IPS-NIHi7 (cell line): ENCODE measurements at regions not wholly inside any gene's neighbourhood (a gene's known extent, or its start where the extent isn't known, plus 50 kb on each side); places are given as distances from the start of the nearest gene placed in this dataset.

Experiments
- DNase-seq: peaks from one replicate; pipeline ENCODE4 v3.0.0; 2012; ENCODE audit warnings: mixed read lengths; ENCODE audit errors: extremely low spot score

DNA sequence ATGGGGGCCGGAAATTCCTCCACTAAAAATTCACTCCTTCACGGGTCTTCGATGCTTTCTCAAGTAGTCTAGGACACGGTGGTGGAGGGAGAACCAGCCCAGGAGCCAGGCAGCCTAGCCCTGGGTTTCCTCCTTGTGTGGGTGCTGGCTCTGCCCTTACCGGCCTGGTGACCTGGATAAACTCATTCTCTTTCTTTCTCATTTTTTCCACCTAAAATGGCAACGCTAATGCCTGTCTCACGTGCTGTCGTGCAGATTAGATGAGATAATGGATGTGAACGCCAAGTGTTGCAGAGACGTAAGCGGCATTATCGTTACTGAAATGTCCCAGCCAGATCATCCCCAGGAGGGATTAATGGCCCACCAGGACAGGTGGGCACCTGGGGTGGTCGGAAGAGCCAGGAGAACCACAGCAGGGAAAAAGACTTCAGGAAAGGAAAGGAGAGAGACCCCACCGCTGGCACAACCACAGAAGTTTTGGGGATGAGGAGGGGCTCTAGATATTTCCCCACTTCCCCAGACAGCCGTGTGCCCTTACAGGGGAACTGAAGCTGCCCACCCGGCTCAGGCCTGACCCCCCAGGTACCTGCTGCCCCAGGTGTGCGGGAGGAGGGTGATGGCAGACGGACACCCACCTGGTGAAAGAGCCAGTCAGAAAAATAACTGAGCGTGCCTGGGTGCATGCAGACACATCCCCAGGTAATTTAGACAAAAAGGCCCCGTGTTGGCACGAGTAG, 100.8 kb upstream of the ASAP2 start:
- peak; percentile 4 for DNase-seq

DNA sequence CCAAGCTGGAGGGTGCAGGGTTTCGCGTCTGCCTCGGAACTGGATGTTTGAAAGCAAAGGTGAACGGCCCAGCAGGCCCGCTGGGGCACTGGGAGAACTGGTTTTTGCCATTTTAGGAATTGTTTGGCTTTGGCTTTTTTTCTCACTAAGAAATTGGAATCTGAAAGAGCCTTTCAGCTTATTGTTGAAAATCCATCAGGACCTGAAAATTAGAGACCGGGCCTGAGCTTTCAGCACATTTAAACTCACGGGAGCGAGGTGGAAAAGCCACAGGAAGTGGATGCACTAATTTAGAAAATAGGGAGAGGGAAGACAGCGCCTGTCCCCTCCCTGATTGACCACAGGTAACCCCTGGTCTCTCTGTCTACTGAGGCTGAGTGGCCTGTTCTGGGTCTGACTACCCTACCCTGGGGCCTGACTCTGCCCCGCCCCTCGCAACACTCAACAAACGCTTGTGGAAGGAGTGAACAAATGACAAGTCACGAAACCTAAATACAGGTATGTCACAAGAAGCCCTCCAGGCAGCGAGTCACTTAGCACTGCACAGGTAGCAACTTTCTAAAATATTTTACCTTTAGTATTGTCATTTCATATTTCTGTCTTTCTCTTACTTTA, 100.3 kb upstream of the MBOAT2 start:
- no peak for DNase-seq

DNA sequence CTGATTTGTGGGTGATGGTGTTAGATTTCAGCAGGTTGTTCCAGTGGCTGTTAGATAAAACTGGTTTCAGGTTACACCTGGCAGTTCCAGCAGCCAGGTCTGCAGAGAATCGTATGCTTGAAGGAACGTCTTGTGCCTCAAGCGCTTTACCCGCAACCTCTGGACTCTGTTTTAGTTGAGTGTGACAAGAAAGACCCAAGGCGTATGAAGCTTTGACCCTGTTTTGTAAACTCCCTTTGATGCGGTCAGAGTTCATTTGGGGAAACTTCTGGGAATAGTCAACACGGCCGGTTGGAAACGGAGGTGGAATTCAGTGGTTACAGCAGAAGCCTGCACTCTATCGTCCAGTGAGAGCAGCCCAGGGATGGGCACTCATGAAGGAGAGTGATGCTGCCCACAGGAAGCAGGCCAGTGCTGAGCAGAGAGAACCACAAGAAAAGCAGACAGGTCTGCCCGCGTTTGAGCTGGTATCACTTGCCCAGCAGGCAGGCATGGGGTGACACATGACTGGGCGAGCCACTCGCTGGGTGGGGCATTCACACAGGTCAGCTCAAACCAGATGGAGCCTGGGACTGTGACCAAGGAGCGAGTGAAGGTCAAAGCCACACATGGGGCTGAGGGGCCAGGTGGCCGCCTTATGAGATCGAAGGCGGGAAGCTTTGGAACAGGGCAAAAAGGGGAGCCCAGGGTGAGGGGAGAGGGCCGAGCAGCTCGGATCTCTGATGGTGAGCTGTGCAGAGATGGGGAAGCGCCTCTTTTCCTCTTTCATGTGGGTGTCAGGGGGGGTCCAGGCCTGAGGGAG, 99.6 kb upstream of the MBOAT2 start:
- no peak for DNase-seq

DNA sequence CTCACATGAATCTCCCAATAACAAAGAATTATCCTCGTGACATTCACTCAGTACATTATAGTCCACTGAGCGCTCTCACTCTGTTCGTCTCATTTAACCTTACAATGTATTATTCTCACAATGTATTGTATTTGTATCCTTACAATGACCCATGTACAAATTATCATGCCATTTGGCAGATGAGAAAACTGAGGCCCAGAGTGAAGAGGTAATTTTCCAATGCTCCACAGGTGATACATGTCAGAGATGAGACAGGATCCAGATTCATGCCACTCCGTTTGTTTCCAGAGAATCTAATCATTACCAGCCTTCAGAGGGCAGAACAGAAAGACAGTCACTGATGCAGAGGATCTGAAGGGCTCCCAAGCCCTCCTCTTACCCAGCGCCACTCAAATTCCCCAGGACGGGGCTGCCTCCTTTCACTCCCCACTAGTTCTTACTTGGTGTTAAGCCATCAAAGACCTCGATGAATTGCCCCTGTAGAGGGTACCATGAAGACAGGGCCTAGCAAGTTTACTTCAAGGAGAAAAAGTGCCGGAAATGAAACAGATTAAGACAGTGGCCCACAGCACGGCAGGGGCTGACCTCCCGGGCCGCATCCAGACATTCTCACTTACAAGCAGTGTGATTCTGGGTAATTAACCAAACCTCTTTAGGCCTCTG, 98.4 kb upstream of the MBOAT2 start:
- DNase-seq, result no peak

DNA sequence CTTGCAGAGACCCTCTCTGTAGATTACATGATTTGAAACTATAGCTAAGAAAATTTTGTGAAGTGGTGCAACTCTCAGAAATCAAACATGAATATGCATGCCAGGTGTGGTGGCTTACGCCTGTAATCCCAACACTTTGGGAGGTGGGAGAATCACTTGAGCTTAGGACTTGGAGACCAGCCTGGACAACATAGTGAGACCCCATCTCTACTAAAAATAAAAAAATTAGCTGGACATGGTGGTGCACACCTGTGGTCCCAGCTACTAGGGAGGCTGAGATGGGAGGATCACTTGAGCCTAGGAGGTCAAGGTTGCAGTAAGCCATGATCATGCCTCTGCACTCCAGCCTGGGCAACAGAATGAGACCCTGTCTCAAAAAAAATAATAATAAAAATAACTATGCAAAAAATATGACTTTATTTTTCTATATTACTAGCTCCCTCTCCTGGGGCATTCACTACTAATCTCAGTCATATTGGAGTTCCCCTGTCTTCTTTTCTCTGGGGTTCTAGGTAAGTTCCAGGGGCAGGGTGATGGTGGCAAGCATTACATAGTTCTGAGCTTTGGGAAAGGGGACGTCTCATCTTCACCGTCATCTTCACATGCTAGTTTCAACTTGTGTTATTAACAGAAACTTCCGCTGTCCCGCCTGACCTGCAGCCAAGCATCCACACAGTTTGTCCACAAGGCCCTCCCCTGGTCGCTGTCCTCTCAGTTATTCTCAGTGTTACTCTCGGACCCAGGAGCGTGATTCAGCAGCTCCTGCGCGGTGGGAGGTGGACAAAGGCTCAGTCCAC, 96.8 kb upstream of the MBOAT2 start:
- no peak for DNase-seq

DNA sequence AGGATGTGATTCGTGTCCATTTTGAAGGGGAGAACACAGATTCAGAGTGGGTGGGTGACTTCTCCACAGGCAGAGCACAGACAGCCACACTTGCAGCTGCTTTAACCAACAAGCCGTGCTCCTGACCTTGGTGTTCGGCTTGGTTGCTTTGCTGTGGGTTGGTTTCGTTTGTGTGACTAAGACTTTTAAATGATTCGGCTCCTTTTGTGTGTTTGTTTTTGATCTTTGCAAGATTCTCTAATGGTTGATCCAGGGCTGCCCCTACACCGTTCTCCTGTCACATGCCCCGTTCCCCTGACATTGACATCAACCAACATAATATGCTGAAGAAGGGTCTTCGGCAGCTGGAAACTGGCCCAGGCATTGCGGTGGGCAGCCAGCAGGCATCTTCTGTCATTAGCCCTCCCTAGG, 95.9 kb upstream of the MBOAT2 start:
- DNase-seq, result no peak

DNA sequence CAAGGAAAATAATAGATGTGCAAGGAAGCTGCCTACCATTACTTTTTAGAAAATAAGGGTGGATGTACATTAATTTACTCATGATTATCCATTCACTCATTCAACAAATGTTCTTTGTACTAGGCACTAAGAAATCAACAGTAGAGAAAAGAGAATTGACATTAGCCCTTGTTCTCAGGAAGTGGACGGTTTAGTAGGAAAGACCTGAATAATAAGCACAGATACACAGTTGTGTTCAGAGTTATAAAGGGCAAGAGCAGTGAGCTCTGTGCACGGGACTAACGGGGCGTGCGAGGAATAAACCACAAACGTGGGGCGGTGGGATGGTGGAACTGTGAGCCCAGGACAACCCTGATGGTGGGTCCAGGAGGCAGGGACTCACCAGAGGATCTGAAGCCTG, 94.4 kb upstream of the MBOAT2 start:
- no peak for DNase-seq

DNA sequence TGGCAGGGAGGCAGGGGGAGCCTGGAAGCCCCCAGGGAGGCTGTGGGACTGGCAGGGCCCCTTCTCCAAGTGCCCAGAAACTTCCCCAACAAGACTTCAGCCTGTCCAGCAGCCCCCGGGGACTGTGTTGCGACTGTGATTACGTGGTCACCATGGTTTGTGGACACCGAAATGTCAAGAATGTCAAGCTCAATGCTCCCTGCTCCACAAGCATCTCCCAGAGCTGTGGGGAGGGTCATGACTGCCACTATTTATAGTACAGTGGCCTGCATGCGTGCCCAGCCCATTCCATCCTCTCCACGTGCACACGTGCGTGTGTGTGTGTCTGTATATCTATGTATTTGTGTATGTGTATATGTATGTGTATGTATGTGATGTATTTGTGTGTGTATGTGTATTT, 93.8 kb upstream of the MBOAT2 start:
- no peak for DNase-seq

DNA sequence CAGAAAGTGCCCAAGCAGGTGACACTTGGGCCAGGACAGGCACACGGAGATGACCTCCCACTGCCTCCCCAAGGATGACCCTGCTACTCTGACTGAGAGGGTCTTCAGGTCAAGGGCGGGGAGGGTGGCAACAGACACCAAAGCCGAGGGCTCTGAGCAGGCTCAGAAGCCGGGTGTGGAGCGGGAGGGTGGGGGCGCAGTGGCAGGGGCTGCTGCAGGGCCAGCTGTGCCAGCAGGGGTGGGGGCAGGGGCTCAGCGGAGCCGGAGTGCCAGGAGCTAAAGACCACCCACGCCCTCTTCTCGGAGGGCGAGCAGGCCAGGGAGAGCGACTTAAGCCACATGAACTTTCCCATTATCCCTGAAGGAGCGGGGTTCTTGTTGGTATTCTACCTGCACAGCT, 93.3 kb upstream of the MBOAT2 start:
- DNase-seq, result no peak

DNA sequence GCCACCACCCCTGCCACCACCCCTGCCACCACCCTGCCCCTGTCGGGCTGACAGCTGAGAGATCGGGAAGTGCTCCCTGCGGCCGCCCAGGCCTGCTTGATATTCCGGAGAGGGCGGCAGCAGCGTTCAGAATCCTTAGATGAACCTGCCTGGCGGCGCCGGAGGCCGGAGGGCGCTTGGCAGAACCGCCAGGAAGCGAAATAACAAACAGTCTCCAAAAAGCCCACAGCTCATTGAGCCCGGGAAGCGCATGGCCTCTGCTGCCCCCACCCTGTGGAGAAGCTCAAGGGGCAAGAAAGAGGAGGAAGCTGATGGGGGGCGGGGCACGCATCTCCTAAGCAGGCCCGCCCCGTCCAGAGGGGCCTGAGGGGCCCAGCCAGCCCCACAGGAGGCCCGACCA, 92.2 kb upstream of the MBOAT2 start:
- DNase-seq, result peak; percentile 83

DNA sequence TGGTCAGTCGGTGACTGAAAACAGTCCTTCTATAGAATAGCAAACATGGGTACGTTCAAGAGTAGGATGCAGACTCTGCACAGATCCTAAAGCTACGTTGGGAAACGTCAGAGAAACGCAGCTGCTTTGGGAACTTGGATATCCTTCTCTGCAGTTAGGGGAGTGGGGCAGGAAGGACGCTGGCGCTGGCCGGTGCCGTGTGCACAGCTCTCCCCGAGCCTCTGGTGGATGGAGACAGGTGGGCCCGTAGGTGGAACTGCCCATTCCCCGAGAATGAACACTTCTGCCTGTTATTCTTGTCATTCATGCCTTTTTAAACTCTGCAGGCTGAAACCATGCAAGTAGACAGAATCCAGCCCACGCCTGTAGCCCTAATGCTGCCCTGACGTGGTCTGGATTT, 91.7 kb upstream of the MBOAT2 start:
- no peak for DNase-seq

DNA sequence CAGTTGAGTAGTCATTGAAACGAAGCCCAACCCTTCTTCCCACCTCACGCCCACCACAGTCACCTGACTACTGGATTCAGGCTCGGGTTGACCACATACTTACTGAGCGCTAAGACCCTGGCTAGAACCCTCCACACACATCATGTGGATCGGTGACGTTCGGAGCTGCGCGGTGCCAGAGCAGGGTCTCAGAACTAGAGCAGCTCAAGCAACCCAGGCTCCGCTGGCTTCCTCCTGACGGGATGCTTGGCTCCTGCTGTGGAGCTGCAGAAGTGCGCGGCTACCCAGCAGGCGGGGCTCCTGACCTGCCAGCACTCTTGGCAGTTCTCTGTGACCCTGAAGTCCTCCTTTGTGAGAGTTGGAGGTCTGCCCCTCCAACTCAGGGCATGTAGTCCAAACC, 90.6 kb upstream of the MBOAT2 start:
- no peak for DNase-seq

DNA sequence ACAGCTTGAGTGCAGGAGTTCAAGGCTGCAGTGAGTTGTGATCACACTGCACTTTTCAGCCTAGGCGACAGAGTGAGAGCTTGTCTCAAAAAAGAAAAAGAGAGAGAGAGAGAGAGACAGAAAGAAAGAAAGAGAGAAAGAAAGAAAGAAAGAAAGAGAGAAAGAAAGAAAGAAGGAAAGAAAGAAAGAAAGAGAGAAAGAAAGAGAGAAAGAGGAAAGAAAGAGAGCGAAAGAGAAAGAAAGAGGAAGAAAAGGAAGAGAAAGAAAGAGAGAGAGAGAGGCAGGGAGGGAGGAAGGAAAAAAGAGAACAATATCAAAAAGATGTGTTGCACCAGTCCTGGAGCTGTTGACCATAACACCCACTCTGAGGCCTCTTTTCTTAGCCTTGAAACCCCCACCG, 89.8 kb upstream of the MBOAT2 start:
- DNase-seq, result no peak

DNA sequence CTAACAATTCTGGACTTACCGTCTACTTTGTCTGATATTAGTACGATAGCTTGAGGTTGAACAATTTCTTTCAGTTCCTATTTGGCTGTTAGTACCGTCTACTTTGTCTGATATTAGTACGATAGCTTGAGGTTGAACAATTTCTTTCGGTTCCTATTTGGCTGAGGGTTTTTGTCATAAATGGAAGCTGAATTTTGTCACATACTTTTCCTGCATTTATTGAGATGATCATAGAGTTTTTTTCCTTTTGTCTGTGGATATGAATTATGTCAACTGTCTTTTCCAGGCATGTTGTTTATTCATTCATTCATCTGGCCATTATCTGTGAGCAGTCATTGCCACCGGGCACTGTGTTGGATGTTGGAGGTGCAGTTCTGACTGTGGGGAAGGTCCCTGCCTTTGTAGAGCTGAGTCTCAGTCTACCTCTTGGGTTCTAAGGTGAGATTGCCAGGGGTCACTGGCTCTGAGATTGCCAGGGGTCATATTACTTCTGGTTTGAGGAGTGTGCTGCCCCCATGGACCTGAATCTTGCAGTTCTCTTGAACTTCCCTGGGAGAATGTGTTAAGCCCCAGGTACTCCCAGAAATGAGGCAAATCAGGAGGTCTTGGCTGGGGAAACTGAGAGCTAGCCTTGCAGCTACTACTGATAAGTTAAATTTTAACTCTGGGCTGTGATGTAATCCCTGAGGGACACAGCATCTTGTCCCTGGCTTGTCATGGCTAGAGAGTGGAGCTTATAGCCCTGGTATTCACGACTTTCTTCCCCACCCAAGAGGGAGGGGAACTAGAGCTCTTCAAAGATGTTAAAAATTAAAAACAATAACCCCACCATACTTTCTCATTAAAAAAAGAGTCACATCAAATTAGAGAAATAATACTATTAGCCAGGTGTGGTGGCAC, 89.1 kb upstream of the MBOAT2 start:
- no peak for DNase-seq

DNA sequence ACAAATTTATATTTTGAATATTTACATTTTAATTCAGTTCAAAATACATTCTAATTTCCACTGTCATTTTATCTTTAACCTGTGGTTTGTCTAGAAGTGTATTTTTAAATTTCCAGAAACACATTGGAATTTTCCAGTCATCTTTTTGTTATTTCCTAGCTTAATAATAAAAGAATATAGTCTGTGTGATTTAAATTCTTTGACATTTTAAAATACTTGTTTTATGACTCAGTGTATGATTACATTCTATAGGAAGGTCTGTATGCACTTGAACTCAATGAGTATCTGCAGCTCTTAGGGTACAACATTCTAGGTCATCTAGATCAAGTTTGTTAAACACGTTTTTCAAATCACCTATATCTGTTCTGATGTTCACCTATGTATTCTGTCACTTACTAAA, 88.3 kb upstream of the MBOAT2 start:
- DNase-seq, result no peak

DNA sequence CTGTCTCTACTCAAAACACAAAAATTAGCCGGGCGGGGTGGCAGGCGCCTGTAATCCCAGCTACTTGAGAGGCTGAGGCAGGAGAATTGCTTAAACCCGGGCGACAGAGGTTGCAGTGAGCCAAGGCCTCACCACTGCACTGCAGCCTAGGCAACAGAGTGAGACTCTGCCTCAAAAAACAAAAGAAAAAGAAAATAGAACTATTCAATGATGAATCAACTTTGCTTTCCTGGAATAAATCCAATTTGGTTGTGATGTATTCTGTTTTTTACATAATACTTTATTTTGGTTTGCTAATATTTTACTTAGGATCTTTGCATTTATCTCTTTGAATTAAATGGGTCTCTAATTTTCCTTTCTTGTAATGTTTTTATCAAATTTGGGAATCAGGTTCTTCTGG, 86.3 kb upstream of the MBOAT2 start:
- no peak for DNase-seq

DNA sequence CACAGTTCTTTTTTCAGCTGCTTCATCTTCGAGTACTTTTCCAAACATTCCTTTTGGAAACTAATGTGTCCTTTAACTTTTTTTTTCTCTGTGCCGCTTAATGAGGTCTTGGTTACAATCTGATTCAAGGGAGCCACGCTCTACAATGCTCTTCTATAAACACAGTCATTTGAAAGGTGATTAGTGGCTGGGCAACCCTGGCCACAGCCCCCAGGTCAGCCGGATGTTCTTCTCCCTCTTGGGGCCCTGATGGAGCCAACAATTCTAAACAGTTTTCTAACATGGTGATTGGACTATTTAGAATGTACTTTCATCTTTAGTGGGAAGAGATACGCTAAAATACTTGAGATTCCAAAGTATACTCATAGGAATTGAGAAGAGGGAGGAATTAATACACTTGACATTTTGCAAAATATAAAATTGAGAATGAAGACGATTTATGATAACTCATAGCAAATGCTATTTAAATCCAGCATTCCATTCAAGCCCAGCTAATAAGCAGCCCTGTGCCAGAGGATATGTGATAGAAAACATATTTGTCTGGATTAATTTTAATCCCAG, 83.7 kb upstream of the MBOAT2 start:
- DNase-seq, result no peak

DNA sequence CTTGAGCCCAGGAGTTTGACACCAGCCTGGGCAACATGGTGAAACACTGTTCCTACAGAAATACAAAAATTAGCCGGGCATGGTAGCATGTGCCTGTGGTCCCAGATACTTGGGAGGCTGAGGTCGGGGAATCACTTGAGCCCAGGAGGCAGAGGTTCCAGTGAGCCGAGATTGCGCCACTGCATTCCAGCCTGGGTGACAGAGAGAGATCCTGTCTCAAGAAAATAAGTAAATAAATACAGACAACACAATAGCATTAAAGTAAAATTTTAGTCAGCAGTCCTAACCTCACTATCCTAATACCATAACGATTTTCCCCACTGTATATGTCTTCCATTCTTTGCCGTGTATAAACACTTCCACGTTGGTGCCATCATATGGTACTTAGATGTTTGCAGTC, 83.0 kb upstream of the MBOAT2 start:
- no peak for DNase-seq

DNA sequence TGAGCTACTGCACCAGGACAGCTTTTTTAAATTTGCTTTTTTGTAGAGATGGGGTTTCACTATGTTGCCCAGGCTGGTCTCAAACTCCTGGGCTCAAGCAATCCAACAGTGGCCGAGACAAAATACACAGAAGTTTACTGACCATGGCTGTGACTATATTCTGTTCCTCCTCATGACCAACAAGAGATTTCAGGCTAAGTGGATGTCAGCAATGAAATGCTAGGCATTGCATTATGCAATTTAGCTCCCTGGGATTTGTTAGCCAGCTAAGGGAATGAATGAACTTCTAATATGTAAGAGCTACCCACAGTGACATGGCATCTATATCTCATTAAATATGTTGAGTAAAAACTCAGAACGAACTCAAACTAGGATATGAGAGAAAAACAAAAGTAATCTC, 81.9 kb upstream of the MBOAT2 start:
- DNase-seq, result no peak

DNA sequence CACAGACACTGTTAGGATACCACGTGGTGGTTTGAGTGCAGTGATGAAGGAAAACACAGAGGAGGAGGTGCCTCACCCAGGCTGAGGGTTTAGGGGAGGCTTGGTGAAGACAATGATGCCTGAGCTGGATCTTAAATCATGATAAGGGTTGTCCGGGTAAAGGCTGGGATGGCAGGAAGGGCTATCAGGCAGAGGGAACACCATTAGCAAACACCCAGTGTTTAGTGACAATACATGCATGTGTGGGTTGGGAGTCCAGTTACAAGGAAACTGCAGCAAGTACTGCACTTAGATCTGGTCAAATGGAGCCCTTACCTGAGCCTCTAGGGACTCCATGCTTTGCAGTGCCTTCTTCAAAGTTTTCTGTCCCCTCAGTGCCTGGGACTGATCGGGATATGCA, 79.8 kb upstream of the MBOAT2 start:
- no peak for DNase-seq
